Body of pancreas (tissue), 4 donors: ENCODE measurements at regions not wholly inside any gene's neighbourhood (a gene's known extent, or its start where the extent isn't known, plus 50 kb on each side); places are given as distances from the start of the nearest gene placed in this dataset.

ENCODE experiments used
- POLR2A ChIP-seq, 3 donors: fragments of 450-650 bp; IDR thresholded peaks; one replicate each; pipeline ENCODE4 v1.6.1; 2016; ENCODE audit warnings: antibody characterized with exemption in 3 of 3, mild to moderate bottlenecking in 2 of 3
- TF ChIP-seq, protein P1 (sequence below), 7 experiments: fragments of 450-650 bp in 4 of 7; fragments of 200-600 bp in 3 of 7; sonication (generic) in 3 of 7; IDR thresholded peaks; one replicate each; pipeline ENCODE4 v1.5.1; 2016 to 2019; ENCODE audit warnings: antibody characterized with exemption in 7 of 7

- TF ChIP-seq, protein P1, sequence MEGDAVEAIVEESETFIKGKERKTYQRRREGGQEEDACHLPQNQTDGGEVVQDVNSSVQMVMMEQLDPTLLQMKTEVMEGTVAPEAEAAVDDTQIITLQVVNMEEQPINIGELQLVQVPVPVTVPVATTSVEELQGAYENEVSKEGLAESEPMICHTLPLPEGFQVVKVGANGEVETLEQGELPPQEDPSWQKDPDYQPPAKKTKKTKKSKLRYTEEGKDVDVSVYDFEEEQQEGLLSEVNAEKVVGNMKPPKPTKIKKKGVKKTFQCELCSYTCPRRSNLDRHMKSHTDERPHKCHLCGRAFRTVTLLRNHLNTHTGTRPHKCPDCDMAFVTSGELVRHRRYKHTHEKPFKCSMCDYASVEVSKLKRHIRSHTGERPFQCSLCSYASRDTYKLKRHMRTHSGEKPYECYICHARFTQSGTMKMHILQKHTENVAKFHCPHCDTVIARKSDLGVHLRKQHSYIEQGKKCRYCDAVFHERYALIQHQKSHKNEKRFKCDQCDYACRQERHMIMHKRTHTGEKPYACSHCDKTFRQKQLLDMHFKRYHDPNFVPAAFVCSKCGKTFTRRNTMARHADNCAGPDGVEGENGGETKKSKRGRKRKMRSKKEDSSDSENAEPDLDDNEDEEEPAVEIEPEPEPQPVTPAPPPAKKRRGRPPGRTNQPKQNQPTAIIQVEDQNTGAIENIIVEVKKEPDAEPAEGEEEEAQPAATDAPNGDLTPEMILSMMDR (IDR thresholded peaks at IDR 0.05): no peak
- no peak for TF ChIP-seq POLR2A (IDR thresholded peaks at IDR 0.05)
Observed at GRCh38 chr13:29906432-29907011, 56.1 kb upstream of the UBL3 start.
